ENCODE measurements at regions not wholly inside any gene's neighbourhood (a gene's known extent, or its start where the extent isn't known, plus 50 kb on each side); places are given as distances from the start of the nearest gene placed in this dataset.

DNA sequence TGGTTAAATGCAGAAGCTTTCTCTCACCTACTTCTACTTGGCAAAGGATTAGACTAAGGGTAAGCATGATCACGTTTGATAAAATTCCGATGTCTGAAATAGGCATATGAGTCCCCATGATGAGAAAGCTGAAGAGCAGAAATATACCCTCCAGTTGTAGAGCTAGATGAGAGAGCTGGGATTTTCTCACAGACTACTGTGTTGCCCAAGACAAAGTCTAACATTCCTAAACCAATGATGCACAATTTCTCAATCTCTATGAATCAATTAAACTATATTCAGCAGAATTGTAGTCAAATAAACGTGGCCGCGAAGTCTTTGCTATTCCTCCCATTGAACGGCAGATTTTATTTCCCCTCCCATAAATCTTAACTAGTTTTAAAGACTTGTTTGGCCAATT, 699.2 kb downstream of the KCNT2 start:
- no peaks in the 10 kb centered on the region for H3K36me3 Mint-ChIP-seq (ENCODE audit: insufficient read depth, unreplicated experiment)
- ChIA-PET POLR2A (no interaction called here), CTCF (no interaction called here)
- H3K9me3 Mint-ChIP-seq (ENCODE audit: unreplicated experiment): no peaks in the 10 kb centered on the region
- H3K4me1 Mint-ChIP-seq (ENCODE audit: low read depth, unreplicated experiment): no peaks in the 10 kb centered on the region
- no peak overlapping the region for H3K4me3 Mint-ChIP-seq (ENCODE audit: unreplicated experiment)
- TF ChIP-seq, protein P1, sequence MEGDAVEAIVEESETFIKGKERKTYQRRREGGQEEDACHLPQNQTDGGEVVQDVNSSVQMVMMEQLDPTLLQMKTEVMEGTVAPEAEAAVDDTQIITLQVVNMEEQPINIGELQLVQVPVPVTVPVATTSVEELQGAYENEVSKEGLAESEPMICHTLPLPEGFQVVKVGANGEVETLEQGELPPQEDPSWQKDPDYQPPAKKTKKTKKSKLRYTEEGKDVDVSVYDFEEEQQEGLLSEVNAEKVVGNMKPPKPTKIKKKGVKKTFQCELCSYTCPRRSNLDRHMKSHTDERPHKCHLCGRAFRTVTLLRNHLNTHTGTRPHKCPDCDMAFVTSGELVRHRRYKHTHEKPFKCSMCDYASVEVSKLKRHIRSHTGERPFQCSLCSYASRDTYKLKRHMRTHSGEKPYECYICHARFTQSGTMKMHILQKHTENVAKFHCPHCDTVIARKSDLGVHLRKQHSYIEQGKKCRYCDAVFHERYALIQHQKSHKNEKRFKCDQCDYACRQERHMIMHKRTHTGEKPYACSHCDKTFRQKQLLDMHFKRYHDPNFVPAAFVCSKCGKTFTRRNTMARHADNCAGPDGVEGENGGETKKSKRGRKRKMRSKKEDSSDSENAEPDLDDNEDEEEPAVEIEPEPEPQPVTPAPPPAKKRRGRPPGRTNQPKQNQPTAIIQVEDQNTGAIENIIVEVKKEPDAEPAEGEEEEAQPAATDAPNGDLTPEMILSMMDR (IDR thresholded peaks at IDR 0.05; ENCODE audit: insufficient read depth in 1 of 2, low read depth in 1 of 2, low read length in 1 of 2, severe bottlenecking in 1 of 2, unreplicated experiment in 1 of 2): no peak
- H3K27me3 Mint-ChIP-seq (ENCODE audit: insufficient read depth, unreplicated experiment): no peaks in the 10 kb centered on the region
- no peaks in the 10 kb centered on the region for H3K27me3 ChIP-seq (replicated peaks; ENCODE audit: control insufficient read depth, insufficient read depth, low read length)
- H3K9me3 ChIP-seq: no peaks in the 10 kb centered on the region
- intact Hi-C loops (cut with micrococcal nuclease; ENCODE audit: unreplicated experiment): no loop called here
- no peak for DNase-seq
- H3K27ac Mint-ChIP-seq (ENCODE audit: unreplicated experiment): no peak overlapping the region
- no peaks in the 10 kb centered on the region for H3K36me3 ChIP-seq (ENCODE audit: control insufficient read depth, insufficient read depth, low read length)
- H3K4me3 ChIP-seq (ENCODE audit: low read depth, low read length): no peak overlapping the region
- no peaks in the 10 kb centered on the region for H3K4me1 ChIP-seq
- no TSS peak for BruUV-seq (replicated peaks)

DNA sequence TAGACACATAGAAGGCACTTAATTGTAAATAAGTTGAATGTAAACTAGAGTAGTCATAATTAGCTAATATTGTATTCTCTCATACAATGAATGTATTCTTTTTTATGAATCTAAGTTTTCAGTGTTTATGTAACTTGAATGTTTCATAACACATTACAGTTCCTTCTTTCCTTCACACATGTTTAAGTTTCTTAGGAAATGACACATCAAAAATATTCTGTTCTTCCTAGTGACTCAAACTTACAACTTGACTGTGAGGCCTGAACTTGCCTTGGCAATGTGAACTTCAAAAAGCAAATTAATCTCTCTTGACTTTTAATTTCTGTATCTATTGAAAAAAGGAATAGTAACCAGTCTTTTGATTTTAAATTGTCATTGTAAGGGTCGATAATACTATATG, 700.1 kb downstream of the KCNT2 start:
- TF ChIP-seq, protein P1 (IDR thresholded peaks at IDR 0.05; ENCODE audit: insufficient read depth in 1 of 2, low read depth in 1 of 2, low read length in 1 of 2, severe bottlenecking in 1 of 2, unreplicated experiment in 1 of 2): no peak
- Histone ChIP-seq H3K9me3 (no peaks in the 10 kb centered on the region), H3K4me1 (no peaks in the 10 kb centered on the region), H3K27me3 (replicated peaks; ENCODE audit: control insufficient read depth, insufficient read depth, low read length) (no peaks in the 10 kb centered on the region), H3K36me3 (ENCODE audit: control insufficient read depth, insufficient read depth, low read length) (no peaks in the 10 kb centered on the region), H3K4me3 (ENCODE audit: low read depth, low read length) (no peak overlapping the region)
- Mint-ChIP-seq H3K9me3 (ENCODE audit: unreplicated experiment) (no peaks in the 10 kb centered on the region), H3K4me3 (ENCODE audit: unreplicated experiment) (no peak overlapping the region), H3K36me3 (ENCODE audit: insufficient read depth, unreplicated experiment) (no peaks in the 10 kb centered on the region), H3K4me1 (ENCODE audit: low read depth, unreplicated experiment) (no peaks in the 10 kb centered on the region), H3K27me3 (ENCODE audit: insufficient read depth, unreplicated experiment) (no peaks in the 10 kb centered on the region), H3K27ac (ENCODE audit: unreplicated experiment) (no peak overlapping the region)
- BruUV-seq (replicated peaks): no TSS peak
- POLR2A ChIA-PET: no interaction called here
- DNase-seq: no peak
- intact Hi-C loops (cut with micrococcal nuclease; ENCODE audit: unreplicated experiment): no loop called here
- CTCF ChIA-PET: no interaction called here

DNA sequence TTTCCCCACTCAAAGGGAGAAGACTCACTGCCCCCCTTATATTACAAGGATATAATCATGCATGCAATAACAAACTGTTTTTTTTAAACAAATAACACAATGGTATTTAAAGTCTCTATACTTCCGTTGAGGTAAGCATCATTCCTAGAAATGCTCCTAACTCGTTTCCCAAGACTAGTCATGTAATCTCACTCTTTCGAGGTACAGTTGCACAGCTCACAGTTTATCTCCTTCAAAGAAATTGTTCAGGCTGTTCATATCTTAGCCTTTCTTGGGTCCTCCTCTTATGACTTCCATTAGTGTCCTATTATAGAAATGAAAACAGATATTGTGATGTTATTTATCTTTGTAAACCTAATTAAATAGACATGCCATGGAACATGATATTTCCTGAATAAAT, 705.0 kb downstream of the KCNT2 start:
- no peaks in the 10 kb centered on the region for H3K9me3 Mint-ChIP-seq (ENCODE audit: unreplicated experiment)

More for the DNA sequence above, 705.0 kb downstream of the KCNT2 start:
- POLR2A ChIA-PET: no interaction called here
- Mint-ChIP-seq H3K27ac (ENCODE audit: unreplicated experiment) (no peak overlapping the region), H3K27me3 (ENCODE audit: insufficient read depth, unreplicated experiment) (no peaks in the 10 kb centered on the region), H3K4me3 (ENCODE audit: unreplicated experiment) (no peak overlapping the region), H3K36me3 (ENCODE audit: insufficient read depth, unreplicated experiment) (no peaks in the 10 kb centered on the region), H3K4me1 (ENCODE audit: low read depth, unreplicated experiment) (no peaks in the 10 kb centered on the region)
- intact Hi-C loops (cut with micrococcal nuclease; ENCODE audit: unreplicated experiment): no loop called here
- TF ChIP-seq, protein P1 (IDR thresholded peaks at IDR 0.05; ENCODE audit: insufficient read depth in 1 of 2, low read depth in 1 of 2, low read length in 1 of 2, severe bottlenecking in 1 of 2, unreplicated experiment in 1 of 2): no peak
- no peak for DNase-seq
- Histone ChIP-seq H3K27me3 (replicated peaks; ENCODE audit: control insufficient read depth, insufficient read depth, low read length) (no peaks in the 10 kb centered on the region), H3K9me3 (no peaks in the 10 kb centered on the region), H3K4me3 (ENCODE audit: low read depth, low read length) (no peak overlapping the region), H3K4me1 (no peaks in the 10 kb centered on the region), H3K36me3 (ENCODE audit: control insufficient read depth, insufficient read depth, low read length) (no peaks in the 10 kb centered on the region)
- CTCF ChIA-PET: no interaction called here
- no TSS peak for BruUV-seq (replicated peaks)
